ENCODE measurements at regions not wholly inside any gene's neighbourhood (a gene's known extent, or its start where the extent isn't known, plus 50 kb on each side); places are given as distances from the start of the nearest gene placed in this dataset.

DNA sequence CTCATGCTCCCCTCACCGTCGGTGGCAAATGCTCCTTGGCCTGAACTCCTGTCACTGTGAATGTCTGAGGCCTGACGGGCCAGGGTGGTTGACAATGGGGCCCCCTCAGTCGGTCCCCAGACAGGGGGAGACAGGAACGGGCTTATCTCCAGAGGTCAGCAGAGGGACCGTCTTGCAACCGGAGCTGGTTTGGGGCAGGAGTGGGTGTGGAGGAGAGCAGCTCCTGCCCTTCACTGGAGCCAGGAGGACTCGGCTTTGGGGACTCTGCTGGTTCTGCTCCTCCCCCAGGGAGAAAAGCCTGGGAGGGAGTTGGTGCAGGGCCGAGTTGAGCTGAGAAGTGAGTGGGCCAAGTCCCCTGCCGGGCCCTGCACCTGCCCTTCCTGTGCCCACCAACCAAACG is 354.4 kb downstream of the BRD1 start:
- TF ChIP-seq PAX5 (IDR thresholded peaks at IDR 0.05; ENCODE audit: insufficient read depth, low read length, severe bottlenecking) = no peak
- no peak for TF ChIP-seq SPI1 (IDR thresholded peaks at IDR 0.05; ENCODE audit: low read depth, low read length)
- TF ChIP-seq POLR2A (IDR thresholded peaks at IDR 0.05; ENCODE audit: low read depth, low read length) = no peak
- TF ChIP-seq POLR2AphosphoS5 (IDR thresholded peaks at IDR 0.05; ENCODE audit: low read depth, low read length) = no peak
- no peak for TF ChIP-seq POU2F2 (IDR thresholded peaks at IDR 0.05; ENCODE audit: low read depth, low read length)
- no peak for TF ChIP-seq TAF1 (IDR thresholded peaks at IDR 0.05; ENCODE audit: low read depth, low read length)

All from GM12891 (cell line).